Liver (tissue), 8 donors: ENCODE measurements at regions not wholly inside any gene's neighbourhood (a gene's known extent, or its start where the extent isn't known, plus 50 kb on each side); places are given as distances from the start of the nearest gene placed in this dataset.
"Not testable (repeated sequence)": the region's sequence is repeated elsewhere in the genome, so short reads cannot be mapped to it uniquely, and the experiment has no call there.

ENCODE experiments used
- DNase-seq: peaks from one replicate; pipeline ENCODE4 v3.0.0-alpha.2; 2017; ENCODE audit warnings: low spot score
- H3K27ac ChIP-seq, 2 donors: one replicate each; pipeline ENCODE4 v1.7.0; 2013; ENCODE audit warnings: inconsistent platforms in 2 of 2, low read length in 2 of 2, control low read depth in 1 of 2, low read depth in 1 of 2, mild to moderate bottlenecking in 1 of 2
- H3K27me3 ChIP-seq, 4 donors: one replicate each; pipeline versions ENCODE4 v1.6.1 to v1.7.0; 2013; ENCODE audit warnings: low read length in 3 of 4, inconsistent platforms in 1 of 4, mild to moderate bottlenecking in 1 of 4, moderate library complexity in 1 of 4; ENCODE audit not compliant: control insufficient read depth in 4 of 4, insufficient read depth in 4 of 4
- H3K36me3 ChIP-seq, 4 donors: one replicate each; pipeline versions ENCODE4 v1.6.1 to v1.7.0; 2013; ENCODE audit warnings: low read length in 3 of 4, mild to moderate bottlenecking in 3 of 4, low read depth in 1 of 4, moderate library complexity in 1 of 4; ENCODE audit not compliant: control insufficient read depth in 4 of 4, insufficient read depth in 3 of 4
- H3K4me1 ChIP-seq, 4 donors: one replicate each; pipeline versions ENCODE4 v1.6.1 to v1.7.0; 2013; ENCODE audit warnings: low read length in 3 of 4, mild to moderate bottlenecking in 3 of 4, moderate library complexity in 1 of 4; ENCODE audit not compliant: control insufficient read depth in 4 of 4, insufficient read depth in 4 of 4
- H3K4me3 ChIP-seq, 3 donors: one replicate each; pipeline versions ENCODE4 v1.6.1 to v1.7.0; 2013; ENCODE audit warnings: low read length in 3 of 3, control low read depth in 1 of 3, low read depth in 1 of 3, mild to moderate bottlenecking in 1 of 3
- H3K9ac ChIP-seq, 2 donors: one replicate each; pipeline ENCODE4 v1.7.0; 2013; ENCODE audit warnings: low read length in 2 of 2, mild to moderate bottlenecking in 2 of 2, moderate library complexity in 2 of 2, control low read depth in 1 of 2, low read depth in 1 of 2
- H3K9me3 ChIP-seq, 4 donors: one replicate each; pipeline versions ENCODE4 v1.6.1 to v1.7.0; 2013; ENCODE audit warnings: low read length in 3 of 4; ENCODE audit not compliant: control insufficient read depth in 4 of 4
- ATF3 ChIP-seq: IDR thresholded peaks from 2 replicates; pipeline ENCODE4 v1.6.1; 2016; ENCODE audit warnings: antibody characterized with exemption
- CTCF ChIP-seq: fragments of 150-350 bp; IDR thresholded peaks from 2 replicates; pipeline ENCODE4 v1.5.1; 2017; ENCODE audit warnings: improper control_type of control experiment, low read depth, low read length; ENCODE audit not compliant: missing input control
- EGR1 ChIP-seq, 2 donors: IDR thresholded peaks; 2 replicates each; pipeline ENCODE4 v1.6.1; 2016 to 2018; ENCODE audit warnings: antibody characterized with exemption in 2 of 2, low read depth in 2 of 2
- FOXA1 ChIP-seq: IDR thresholded peaks from 2 replicates; pipeline ENCODE4 v1.6.1; 2016; ENCODE audit warnings: antibody characterized with exemption
- FOXA2 ChIP-seq: IDR thresholded peaks from 2 replicates; pipeline ENCODE4 v1.6.1; 2016; ENCODE audit warnings: antibody characterized with exemption
- GABPA ChIP-seq, 2 donors: IDR thresholded peaks in 1 of 2; conservative IDR thresholded peaks in 1 of 2; 2 replicates each; pipeline ENCODE4 v1.6.1; 2016; ENCODE audit warnings: antibody characterized with exemption in 2 of 2, mild to moderate bottlenecking in 1 of 2, moderate library complexity in 1 of 2
- HNF4A ChIP-seq, 2 donors: conservative IDR thresholded peaks; 2 replicates each; pipeline ENCODE4 v1.6.1; 2016; ENCODE audit warnings: antibody characterized with exemption in 2 of 2, mild to moderate bottlenecking in 2 of 2
- JUND ChIP-seq, 2 donors: IDR thresholded peaks; 2 replicates each; pipeline ENCODE4 v1.6.1; 2016; ENCODE audit warnings: antibody characterized with exemption in 2 of 2
- MAX ChIP-seq: IDR thresholded peaks from 2 replicates; pipeline ENCODE4 v1.6.1; 2016; ENCODE audit warnings: antibody characterized with exemption
- NR2F2 ChIP-seq: IDR thresholded peaks from 2 replicates; pipeline ENCODE4 v1.6.1; 2016; ENCODE audit warnings: antibody characterized with exemption
- RAD21 ChIP-seq, 2 donors: IDR thresholded peaks; 2 replicates each; pipeline ENCODE4 v1.6.1; 2016; ENCODE audit warnings: antibody characterized with exemption in 2 of 2, mild to moderate bottlenecking in 2 of 2
- REST ChIP-seq: IDR thresholded peaks from 2 replicates; pipeline ENCODE4 v1.6.1; 2016; ENCODE audit warnings: antibody characterized with exemption, mild to moderate bottlenecking
- RXRA ChIP-seq, 2 donors: IDR thresholded peaks; 2 replicates each; pipeline ENCODE4 v1.6.1; 2017 to 2018; ENCODE audit warnings: antibody characterized with exemption in 2 of 2, mild to moderate bottlenecking in 1 of 2
- SP1 ChIP-seq: IDR thresholded peaks from 2 replicates; pipeline ENCODE4 v1.6.1; 2018; ENCODE audit warnings: antibody characterized with exemption, mild to moderate bottlenecking
- TAF1 ChIP-seq: conservative IDR thresholded peaks from 2 replicates; pipeline ENCODE4 v1.6.1; 2016; ENCODE audit warnings: antibody characterized with exemption, mild to moderate bottlenecking
- YY1 ChIP-seq: IDR thresholded peaks from 2 replicates; pipeline ENCODE4 v1.6.1; 2016; ENCODE audit warnings: antibody characterized with exemption, mild to moderate bottlenecking
- ZBTB33 ChIP-seq: IDR thresholded peaks from 2 replicates; pipeline ENCODE4 v1.6.1; 2016; ENCODE audit warnings: antibody characterized with exemption
- WGBS: extraction: QIAGEN DNeasy Blood & Tissue Kit; methylation state at CpG from one replicate; pipeline ENCODE4 v1.1.7; 2013; 5-methylcytosine and 5-hydroxymethylcytosine counted together
- donor health status: healthy.
- donor health status: healthy.
- donor health status: healthy.
- donor health status: healthy.
- donor health status: healthy.

- Histone ChIP-seq H3K27ac (no peak overlapping the region), H3K4me1 (peaks cover 0 to 7% (median 4%) of the 10 kb centered on the region in 4 donors), H3K9me3 (no peaks in the 10 kb centered on the region), H3K9ac (no peak overlapping the region), H3K36me3 (no peaks in the 10 kb centered on the region), H3K4me3 (no peak overlapping the region), H3K27me3 (peaks cover 0 to 4% (median 0%) of the 10 kb centered on the region in 4 donors)
- DNase-seq, result no peak
- no peak for TF ChIP-seq REST
- no peak for TF ChIP-seq SP1
- no peak for TF ChIP-seq NR2F2
- 7% methylated on average over 24 of the region's 24 CpGs for WGBS
These were observed 77.2 kb upstream of the PABPC3 start for GRCh38 chr13:25018729-25019115.

GRCh38 chr13:25019741-25020140 lies 76.2 kb upstream of the PABPC3 start:
- WGBS, result 93% methylated on average over 16 of the region's 16 CpGs
- H3K27me3 ChIP-seq, result not testable (repeated sequence)

GRCh38 chr13:25024175-25024574 lies 71.8 kb upstream of the PABPC3 start:
- H3K9ac ChIP-seq, result no peak overlapping the region
- H3K27ac ChIP-seq, result no peak overlapping the region
- WGBS, result 67% methylated on average over 9 of the region's 9 CpGs
- peaks cover 0 to under 1% (median 0%) of the 10 kb centered on the region in 4 donors for H3K27me3 ChIP-seq
- H3K4me1 ChIP-seq, result no peaks in the 10 kb centered on the region
- TF ChIP-seq GABPA (IDR thresholded peaks at IDR 0.05 in 1 of 2, conservative IDR thresholded peaks at IDR 0.05 in 1 of 2) (no peak), ATF3 (no peak), TAF1 (no peak), FOXA1 (no peak), ZBTB33 (no peak), EGR1 (IDR thresholded peaks at IDR 0.05; ENCODE audit: low read depth in 2 of 2) (no peak), RXRA (IDR thresholded peaks at IDR 0.05) (no peak), YY1 (no peak), RAD21 (IDR thresholded peaks at IDR 0.05) (no peak), NR2F2 (no peak), FOXA2 (no peak), REST (no peak), JUND (IDR thresholded peaks at IDR 0.05) (no peak), CTCF (no peak), MAX (no peak), HNF4A (conservative IDR thresholded peaks at IDR 0.05) (no peak)
- no peak overlapping the region for H3K4me3 ChIP-seq
- H3K36me3 ChIP-seq, result no peaks in the 10 kb centered on the region
- H3K9me3 ChIP-seq, result no peaks in the 10 kb centered on the region
- DNase-seq, result no peak

More at GRCh38 chr13:25019741-25020140, 76.2 kb upstream of the PABPC3 start:
- not testable (repeated sequence) for H3K27ac ChIP-seq, H3K4me3 ChIP-seq, DNase-seq, H3K9ac ChIP-seq, H3K4me1 ChIP-seq, H3K36me3 ChIP-seq, H3K9me3 ChIP-seq
